T-cell (primary cell): ENCODE measurements at regions not wholly inside any gene's neighbourhood (a gene's known extent, or its start where the extent isn't known, plus 50 kb on each side); places are given as distances from the start of the nearest gene placed in this dataset.
A peak's percentile ranks its signal among the peaks of the same experiment; 100 is the strongest.
"Not testable (repeated sequence)": the region's sequence is repeated elsewhere in the genome, so short reads cannot be mapped to it uniquely, and the experiment has no call there.

ENCODE experiments used
- ATAC-seq, 4 experiments: fragments of 200-7000 bp in 3 of 4; fragments of 150-1000 bp in 1 of 4; cut with Tn5 transposase; replicated peaks in 1 of 4; 1 replicate in 3 of 4; 2 replicates in 1 of 4; pipeline ENCODE4 v1.10.0; 2021; ENCODE audit warnings: moderate library complexity in 3 of 4, mild to moderate bottlenecking in 2 of 4, moderate number of reproducible peaks in 1 of 4
- CTCF ChIA-PET, 2 donors: fragments of 300-600 bp; sonication (Branson Sonifier 250); formaldehyde crosslinking; loops; one replicate each; lab custom pipeline; 2022; ENCODE audit warnings: antibody characterized with exemption in 2 of 2; lab: Charles Lee
- POLR2A ChIA-PET, 2 donors: fragments of 300-600 bp; sonication (Branson Sonifier 250); formaldehyde crosslinking; loops; one replicate each; lab custom pipeline; 2022; ENCODE audit warnings: antibody characterized with exemption in 2 of 2; lab: Charles Lee
- DNase-seq, 35 experiments: peaks; one replicate each; pipeline versions ENCODE4 v3.0.0 to v3.0.0-alpha.2; 2013 to 2023
- H3K27ac ChIP-seq: one replicate; pipeline ENCODE4 v1.5.1; 2013; ENCODE audit warnings: low read length
- H3K27me3 ChIP-seq, 2 experiments: replicated peaks in 1 of 2; 1 replicate in 1 of 2; 2 replicates in 1 of 2; pipeline versions ENCODE4 v1.6.1 to v1.7.0; 2013; ENCODE audit warnings: low read length in 1 of 2, mixed read lengths in 1 of 2; ENCODE audit not compliant: control insufficient read depth in 2 of 2, insufficient read depth in 2 of 2; ENCODE audit errors: extremely low read depth in 1 of 2
- H3K36me3 ChIP-seq, 2 donors: 1 replicate in 1 of 2; 2 replicates in 1 of 2; pipeline versions ENCODE4 v1.6.1 to v1.7.0; 2013; ENCODE audit warnings: low read length in 1 of 2; ENCODE audit not compliant: control insufficient read depth in 2 of 2, insufficient read depth in 1 of 2; ENCODE audit errors: extremely low read depth in 1 of 2
- H3K4me1 ChIP-seq, 2 experiments: 1 replicate in 1 of 2; 2 replicates in 1 of 2; pipeline versions ENCODE4 v1.6.1 to v1.7.0; 2013; ENCODE audit warnings: low read length in 2 of 2, mixed read lengths in 1 of 2; ENCODE audit not compliant: insufficient read depth in 2 of 2, control insufficient read depth in 1 of 2; ENCODE audit errors: extremely low read depth in 1 of 2
- H3K4me3 ChIP-seq, 2 donors: 1 replicate in 1 of 2; 2 replicates in 1 of 2; pipeline versions ENCODE4 v1.5.1 to v1.7.0; 2013; ENCODE audit warnings: mild to moderate bottlenecking in 2 of 2, low read length in 1 of 2, moderate library complexity in 1 of 2; ENCODE audit not compliant: control insufficient read depth in 1 of 2; ENCODE audit errors: extremely low read depth in 1 of 2
- H3K9me3 ChIP-seq: 2 replicates; pipeline ENCODE4 v1.7.0; 2013
- H3K27ac Mint-ChIP-seq, 2 donors: one replicate each; pipeline ENCODE4 v1.8.0; 2020 to 2021; ENCODE audit warnings: mild to moderate bottlenecking in 2 of 2, mixed read lengths in 2 of 2
- H3K27me3 Mint-ChIP-seq, 2 donors: one replicate each; pipeline ENCODE4 v1.8.0; 2021 to 2022; ENCODE audit warnings: mixed read lengths in 2 of 2
- H3K36me3 Mint-ChIP-seq: one replicate; pipeline ENCODE4 v1.8.0; 2021; ENCODE audit warnings: mixed read lengths
- H3K4me1 Mint-ChIP-seq, 3 donors: one replicate each; pipeline ENCODE4 v1.8.0; 2020 to 2022; ENCODE audit warnings: mixed read lengths in 3 of 3, mild to moderate bottlenecking in 1 of 3
- H3K4me3 Mint-ChIP-seq, 3 donors: one replicate each; pipeline ENCODE4 v1.8.0; 2020 to 2022; ENCODE audit warnings: mild to moderate bottlenecking in 3 of 3, mixed read lengths in 3 of 3, moderate library complexity in 3 of 3
- H3K9me3 Mint-ChIP-seq, 3 donors: one replicate each; pipeline ENCODE4 v1.8.0; 2020 to 2022; ENCODE audit warnings: mixed read lengths in 3 of 3
- WGBS: methylation state at CpG from one replicate; pipeline ENCODE4 v1.1.5; 2013; ENCODE audit warnings: missing lambda C conversion rate; ENCODE audit not compliant: insufficient coverage; 5-methylcytosine and 5-hydroxymethylcytosine counted together

GRCh38 chr17:30718691-30719090 lies 105.8 kb downstream of the CRLF3 start:
- H3K27ac ChIP-seq, H3K9me3 ChIP-seq, H3K4me1 ChIP-seq, H3K36me3 ChIP-seq, H3K27ac Mint-ChIP-seq, H3K27me3 ChIP-seq, H3K4me1 Mint-ChIP-seq, H3K4me3 Mint-ChIP-seq, POLR2A ChIA-PET, H3K27me3 Mint-ChIP-seq, H3K4me3 ChIP-seq, ATAC-seq, H3K36me3 Mint-ChIP-seq, H3K9me3 Mint-ChIP-seq: not testable (repeated sequence)
- CTCF ChIA-PET: interaction anchor here in 1 of 2 donors (0.6 kb wide), 1 partner anchor 137 kb away, joined by 6 read pairs; no protein-coding TSS in a partner anchor
- WGBS: 96% methylated on average over 5 of the region's 8 CpGs
- DNase-seq: peak in 1 of 35 experiments; percentile 17

DNA sequence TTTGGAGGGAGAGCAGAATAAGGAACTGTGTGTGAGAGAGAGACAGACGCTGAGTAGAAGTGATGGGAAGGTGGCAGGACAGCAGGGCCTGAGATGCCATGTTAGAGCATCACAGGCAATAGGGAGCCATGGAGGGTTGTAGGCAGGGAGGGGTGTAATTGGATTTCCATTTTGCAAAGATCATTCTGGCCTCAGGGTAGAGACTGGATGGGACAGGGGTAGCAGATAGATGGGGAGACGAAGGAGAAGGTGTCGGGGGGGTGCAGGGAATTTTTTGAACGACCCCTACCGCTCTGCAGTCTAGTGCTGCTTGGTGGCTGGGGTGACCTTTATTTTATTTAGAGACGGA lies 106.4 kb downstream of the CRLF3 start:
- H3K4me1 Mint-ChIP-seq, H3K4me3 ChIP-seq, DNase-seq, H3K4me3 Mint-ChIP-seq, H3K9me3 Mint-ChIP-seq, ATAC-seq, POLR2A ChIA-PET, H3K36me3 Mint-ChIP-seq, H3K27ac ChIP-seq, H3K36me3 ChIP-seq, CTCF ChIA-PET, H3K27me3 ChIP-seq, H3K4me1 ChIP-seq, H3K9me3 ChIP-seq, H3K27ac Mint-ChIP-seq, H3K27me3 Mint-ChIP-seq: not testable (repeated sequence)
- 100% methylated on average over 3 of the region's 6 CpGs for WGBS

GRCh38 chr17:30717291-30718098 lies 107.0 kb downstream of the CRLF3 start:
- H3K36me3 ChIP-seq: no peaks in the 10 kb centered on the region
- H3K27ac Mint-ChIP-seq: no peak overlapping the region
- H3K4me1 Mint-ChIP-seq: peaks cover 6 to 8% (median 7%) of the 10 kb centered on the region in 3 donors
- H3K9me3 ChIP-seq: no peaks in the 10 kb centered on the region
- peaks cover 0 to 9% of the 10 kb centered on the region in 2 experiments for H3K4me1 ChIP-seq
- ATAC-seq (no peak), DNase-seq (no peak)
- whole genome bisulfite sequencing: 90% methylated on average over 6 of the region's 8 CpGs
- ChIA-PET CTCF (no interaction called here), POLR2A (no interaction called here)
- H3K27me3 ChIP-seq: no peaks in the 10 kb centered on the region
- no peaks in the 10 kb centered on the region for H3K36me3 Mint-ChIP-seq
- H3K9me3 Mint-ChIP-seq: no peaks in the 10 kb centered on the region
- H3K27me3 Mint-ChIP-seq: no peaks in the 10 kb centered on the region
- no peak overlapping the region for H3K4me3 ChIP-seq
- H3K4me3 Mint-ChIP-seq: no peak overlapping the region
- no peak overlapping the region for H3K27ac ChIP-seq

- ChIA-PET POLR2A (no interaction called here), CTCF (no interaction called here)
- no peaks in the 10 kb centered on the region for H3K27me3 ChIP-seq
- H3K4me3 Mint-ChIP-seq: no peak overlapping the region
- H3K27ac ChIP-seq: no peak overlapping the region
- H3K9me3 Mint-ChIP-seq: no peaks in the 10 kb centered on the region
- whole genome bisulfite sequencing: 85% methylated on average over 15 of the region's 17 CpGs
- no peak for DNase-seq
- peaks cover 6 to 8% (median 7%) of the 10 kb centered on the region in 3 donors for H3K4me1 Mint-ChIP-seq
- no peaks in the 10 kb centered on the region for H3K36me3 ChIP-seq
- no peaks in the 10 kb centered on the region for H3K9me3 ChIP-seq
- no peak for ATAC-seq
- no peaks in the 10 kb centered on the region for H3K36me3 Mint-ChIP-seq
- H3K27ac Mint-ChIP-seq: no peak overlapping the region
- no peaks in the 10 kb centered on the region for H3K27me3 Mint-ChIP-seq
- no peak overlapping the region for H3K4me3 ChIP-seq
- H3K4me1 ChIP-seq: peaks cover 0 to 9% of the 10 kb centered on the region in 2 experiments
These were observed 107.8 kb downstream of the CRLF3 start for GRCh38 chr17:30716461-30717290.

DNA sequence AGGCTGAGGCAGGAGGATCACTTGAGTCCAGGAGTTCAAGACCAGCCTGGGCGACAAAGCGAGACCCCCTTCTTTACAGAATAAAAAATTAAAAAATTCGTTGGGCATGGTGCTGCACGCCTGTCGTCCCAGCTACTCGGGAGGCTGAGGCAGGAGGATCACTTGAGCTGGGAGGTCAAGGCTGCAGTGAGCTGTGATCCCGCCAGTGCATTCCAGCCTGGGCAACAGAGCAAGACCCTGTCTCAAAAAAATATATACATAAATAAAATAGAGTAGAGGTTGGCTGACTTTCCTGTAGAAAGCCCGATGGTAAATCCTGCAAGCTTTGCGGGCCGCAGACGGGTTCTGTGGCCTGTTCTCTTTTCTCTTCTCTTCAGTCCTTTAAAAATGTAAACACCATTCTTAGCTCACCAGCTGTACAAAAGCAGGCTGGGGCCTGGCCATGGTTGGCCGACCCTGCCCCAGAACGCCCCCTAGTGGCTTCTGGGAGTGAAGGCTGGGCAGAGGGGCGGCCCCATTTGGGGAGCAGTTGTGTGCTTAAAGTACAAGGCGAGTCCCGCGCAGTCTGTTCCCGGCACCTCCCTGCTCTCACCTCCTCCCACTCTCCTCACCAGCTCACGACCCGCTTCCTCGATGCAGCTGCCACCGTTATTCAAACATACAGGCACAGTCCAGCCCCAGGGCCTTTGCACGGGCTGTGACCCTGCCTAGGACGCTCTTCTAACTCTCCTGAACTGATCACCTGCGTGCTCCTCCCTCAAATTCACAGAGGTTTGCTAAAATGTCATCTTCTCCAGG lies 109.5 kb downstream of the CRLF3 start:
- H3K4me3 Mint-ChIP-seq, H3K9me3 ChIP-seq, H3K27me3 Mint-ChIP-seq, H3K36me3 Mint-ChIP-seq, H3K27me3 ChIP-seq, H3K27ac ChIP-seq, H3K36me3 ChIP-seq, H3K9me3 Mint-ChIP-seq, CTCF ChIA-PET, H3K4me3 ChIP-seq: not testable (repeated sequence)
- H3K4me1 ChIP-seq: peaks cover 0 to 18% of the 10 kb centered on the region in 2 experiments
- DNase-seq (peak in 27 of 35 experiments; percentile 16 to 55 (median 36)), ATAC-seq (peak; percentile 63 to 73 (median 64))
- Mint-ChIP-seq H3K27ac (peak overlapping the region in 1 of 2 donors; percentile 2), H3K4me1 (peaks cover 13 to 20% (median 14%) of the 10 kb centered on the region in 3 donors)
- 45% methylated on average over 7 of the region's 25 CpGs for WGBS
- POLR2A ChIA-PET: interaction anchor here in 1 of 2 donors (0.6 kb wide), 1 partner anchor 10 kb away, joined by 6 read pairs; no protein-coding TSS in a partner anchor

GRCh38 chr17:30713805-30714204 lies 110.7 kb downstream of the CRLF3 start:
- WGBS: 86% methylated on average over 6 of the region's 10 CpGs
- H3K9me3 Mint-ChIP-seq, DNase-seq, H3K4me1 ChIP-seq, H3K9me3 ChIP-seq, H3K27me3 Mint-ChIP-seq, H3K4me3 Mint-ChIP-seq, POLR2A ChIA-PET, H3K4me3 ChIP-seq, H3K27me3 ChIP-seq, H3K27ac Mint-ChIP-seq, H3K36me3 Mint-ChIP-seq, H3K27ac ChIP-seq, H3K36me3 ChIP-seq, ATAC-seq: not testable (repeated sequence)
- H3K4me1 Mint-ChIP-seq: peaks cover 7 to 16% (median 9%) of the 10 kb centered on the region in 3 donors
- CTCF ChIA-PET: interaction anchor here in 1 of 2 donors (0.6 kb wide), 1 partner anchor 207 kb away, joined by 6 read pairs; no protein-coding TSS in a partner anchor
